Neuron (in vitro differentiated cells): ENCODE measurements at regions not wholly inside any gene's neighbourhood (a gene's known extent, or its start where the extent isn't known, plus 50 kb on each side); places are given as distances from the start of the nearest gene placed in this dataset.

Experiments used
- H2AFZ ChIP-seq: one replicate; pipeline ENCODE4 v1.6.1; 2013; ENCODE audit warnings: low read depth, mild to moderate bottlenecking, inconsistent platforms, low read length, moderate library complexity
- H3K27me3 ChIP-seq: one replicate; pipeline ENCODE4 v1.6.1; 2013; ENCODE audit warnings: low read length; ENCODE audit not compliant: insufficient read depth
- H3K36me3 ChIP-seq: one replicate; pipeline ENCODE4 v1.6.1; 2013; ENCODE audit warnings: low read length; ENCODE audit not compliant: insufficient read depth
- H3K4me1 ChIP-seq: one replicate; pipeline ENCODE4 v1.6.1; 2013; ENCODE audit warnings: low read length; ENCODE audit not compliant: insufficient read depth
- H3K4me3 ChIP-seq: 2 replicates; pipeline ENCODE4 v1.5.1; 2013; ENCODE audit warnings: mild to moderate bottlenecking, low read length, moderate library complexity
- H3K9me3 ChIP-seq: one replicate; pipeline ENCODE4 v1.6.1; 2013; ENCODE audit warnings: low read length

- Histone ChIP-seq H2AFZ (no peak overlapping the region), H3K4me3 (no peak overlapping the region), H3K4me1 (no peaks in the 10 kb centered on the region), H3K27me3 (peaks cover 6% of the 10 kb centered on the region), H3K9me3 (no peaks in the 10 kb centered on the region), H3K36me3 (no peaks in the 10 kb centered on the region)
These were observed 92.7 kb upstream of the GPR26 start for GRCh38 chr10:123573236-123574108.

GRCh38 chr10:123574109-123574698, 92.0 kb upstream of the GPR26 start:
- no peaks in the 10 kb centered on the region for H3K9me3 ChIP-seq
- H3K27me3 ChIP-seq, result peaks cover 3% of the 10 kb centered on the region
- no peaks in the 10 kb centered on the region for H3K4me1 ChIP-seq
- H2AFZ ChIP-seq, result no peak overlapping the region
- no peak overlapping the region for H3K4me3 ChIP-seq
- no peaks in the 10 kb centered on the region for H3K36me3 ChIP-seq

GRCh38 chr10:123575105-123575504, 91.0 kb upstream of the GPR26 start:
- H3K36me3 ChIP-seq, result no peaks in the 10 kb centered on the region
- peaks cover 3% of the 10 kb centered on the region for H3K27me3 ChIP-seq
- H3K9me3 ChIP-seq, result no peaks in the 10 kb centered on the region
- no peak overlapping the region for H2AFZ ChIP-seq
- no peak overlapping the region for H3K4me3 ChIP-seq
- H3K4me1 ChIP-seq, result no peaks in the 10 kb centered on the region

- no peak overlapping the region for H2AFZ ChIP-seq
- no peaks in the 10 kb centered on the region for H3K4me1 ChIP-seq
- no peaks in the 10 kb centered on the region for H3K9me3 ChIP-seq
- H3K36me3 ChIP-seq, result no peaks in the 10 kb centered on the region
- no peaks in the 10 kb centered on the region for H3K27me3 ChIP-seq
- H3K4me3 ChIP-seq, result no peak overlapping the region
These were observed 89.4 kb upstream of the GPR26 start for GRCh38 chr10:123576706-123577105.

GRCh38 chr10:123577921-123578461, 88.2 kb upstream of the GPR26 start:
- Histone ChIP-seq H3K27me3 (no peaks in the 10 kb centered on the region), H3K9me3 (no peaks in the 10 kb centered on the region), H3K4me1 (no peaks in the 10 kb centered on the region), H2AFZ (no peak overlapping the region), H3K4me3 (no peak overlapping the region), H3K36me3 (no peaks in the 10 kb centered on the region)

GRCh38 chr10:123578721-123579120, 87.4 kb upstream of the GPR26 start:
- Histone ChIP-seq H3K4me3 (no peak overlapping the region), H2AFZ (no peak overlapping the region)

GRCh38 chr10:123579675-123580074, 86.5 kb upstream of the GPR26 start:
- Histone ChIP-seq H3K27me3 (peaks cover 2% of the 10 kb centered on the region), H3K4me3 (no peak overlapping the region), H3K36me3 (no peaks in the 10 kb centered on the region), H2AFZ (no peak overlapping the region), H3K9me3 (no peaks in the 10 kb centered on the region), H3K4me1 (no peaks in the 10 kb centered on the region)

More at GRCh38 chr10:123578721-123579120, 87.4 kb upstream of the GPR26 start:
- Histone ChIP-seq H3K9me3 (no peaks in the 10 kb centered on the region), H3K36me3 (no peaks in the 10 kb centered on the region), H3K4me1 (no peaks in the 10 kb centered on the region), H3K27me3 (no peaks in the 10 kb centered on the region)

- H3K9me3 ChIP-seq, result no peaks in the 10 kb centered on the region
- no peak overlapping the region for H2AFZ ChIP-seq
- no peaks in the 10 kb centered on the region for H3K4me1 ChIP-seq
- no peak overlapping the region for H3K4me3 ChIP-seq
- H3K27me3 ChIP-seq, result peaks cover 2% of the 10 kb centered on the region
- no peaks in the 10 kb centered on the region for H3K36me3 ChIP-seq
These were observed 85.7 kb upstream of the GPR26 start for GRCh38 chr10:123580426-123580825.

- no peaks in the 10 kb centered on the region for H3K9me3 ChIP-seq
- H3K4me3 ChIP-seq, result no peak overlapping the region
- peaks cover 2% of the 10 kb centered on the region for H3K27me3 ChIP-seq
- H2AFZ ChIP-seq, result no peak overlapping the region
- no peaks in the 10 kb centered on the region for H3K36me3 ChIP-seq
- no peaks in the 10 kb centered on the region for H3K4me1 ChIP-seq
These were observed 84.5 kb upstream of the GPR26 start for GRCh38 chr10:123581656-123582055.

- no peak overlapping the region for H3K4me3 ChIP-seq
- H3K4me1 ChIP-seq, result no peaks in the 10 kb centered on the region
- H3K9me3 ChIP-seq, result no peaks in the 10 kb centered on the region
- peaks cover 2% of the 10 kb centered on the region for H3K27me3 ChIP-seq
- H2AFZ ChIP-seq, result no peak overlapping the region
- no peaks in the 10 kb centered on the region for H3K36me3 ChIP-seq
These were observed 83.8 kb upstream of the GPR26 start for GRCh38 chr10:123582084-123582989.

- Histone ChIP-seq H3K27me3 (peaks cover 2% of the 10 kb centered on the region), H2AFZ (no peak overlapping the region), H3K9me3 (no peaks in the 10 kb centered on the region), H3K36me3 (no peaks in the 10 kb centered on the region), H3K4me3 (no peak overlapping the region), H3K4me1 (no peaks in the 10 kb centered on the region)
These were observed 82.3 kb upstream of the GPR26 start for GRCh38 chr10:123583639-123584418.

- H3K9me3 ChIP-seq, result no peaks in the 10 kb centered on the region
- H2AFZ ChIP-seq, result no peak overlapping the region
- no peaks in the 10 kb centered on the region for H3K4me1 ChIP-seq
- no peak overlapping the region for H3K4me3 ChIP-seq
- peaks cover 2% of the 10 kb centered on the region for H3K27me3 ChIP-seq
- H3K36me3 ChIP-seq, result no peaks in the 10 kb centered on the region
These were observed 81.8 kb upstream of the GPR26 start for GRCh38 chr10:123584419-123584775.
